GM12892 (cell line): ENCODE measurements at regions not wholly inside any gene's neighbourhood (a gene's known extent, or its start where the extent isn't known, plus 50 kb on each side); places are given as distances from the start of the nearest gene placed in this dataset.

Source experiments
- POLR2A ChIP-seq: IDR thresholded peaks from 2 replicates; pipeline ENCODE4 v1.6.1; 2011; ENCODE audit warnings: low read depth, low read length, control low read depth
- POLR2AphosphoS5 ChIP-seq: IDR thresholded peaks from 2 replicates; pipeline ENCODE4 v1.6.1; 2011; ENCODE audit warnings: low read depth, low read length, control low read depth

DNA sequence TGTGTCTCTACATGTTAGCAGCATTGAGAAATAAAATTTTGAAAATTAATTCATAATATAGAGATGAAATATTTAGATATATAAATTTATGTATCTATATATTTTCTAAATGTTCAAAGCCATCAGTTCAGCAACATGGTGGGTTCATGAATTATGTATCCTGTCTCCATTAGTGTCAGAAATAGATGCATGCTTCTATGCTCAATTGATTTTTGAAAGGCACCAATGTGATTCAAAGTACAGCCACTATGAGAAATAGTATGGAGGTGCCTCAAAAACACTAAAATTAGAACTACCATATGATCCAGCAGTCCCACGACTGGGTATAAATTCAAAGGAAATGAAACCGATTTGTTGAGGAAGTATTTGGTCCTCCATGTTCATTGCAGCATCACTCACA lies 128.6 kb upstream of the SYN3 start:
- TF ChIP-seq POLR2A (no peak), POLR2AphosphoS5 (no peak)
